Suprapubic skin (tissue), 4 donors: ENCODE measurements at regions not wholly inside any gene's neighbourhood (a gene's known extent, or its start where the extent isn't known, plus 50 kb on each side); places are given as distances from the start of the nearest gene placed in this dataset.

Source experiments
- CTCF ChIP-seq, 2 donors: fragments of 200-600 bp in 1 of 2; fragments of 450-650 bp in 1 of 2; sonication (generic) in 1 of 2; IDR thresholded peaks; one replicate each; pipeline ENCODE4 v1.5.1; 2016 to 2019; ENCODE audit warnings: antibody characterized with exemption in 2 of 2, mild to moderate bottlenecking in 1 of 2, moderate library complexity in 1 of 2
- EP300 ChIP-seq: sonication (generic); formaldehyde crosslinking; IDR thresholded peaks from one replicate; pipeline ENCODE4 v1.6.1; 2017; ENCODE audit warnings: antibody characterized with exemption
- POLR2A ChIP-seq, 2 donors: fragments of 450-650 bp; IDR thresholded peaks; one replicate each; pipeline ENCODE4 v1.6.1; 2017; ENCODE audit warnings: antibody characterized with exemption in 2 of 2, mild to moderate bottlenecking in 2 of 2, moderate library complexity in 2 of 2
- POLR2AphosphoS5 ChIP-seq, 3 donors: sonication (generic); formaldehyde crosslinking; IDR thresholded peaks; one replicate each; pipeline ENCODE4 v1.6.1; 2017; ENCODE audit warnings: antibody characterized with exemption in 3 of 3

- TF ChIP-seq CTCF (IDR thresholded peaks at IDR 0.05): no peak
- no peak for TF ChIP-seq POLR2A (IDR thresholded peaks at IDR 0.05)
- no peak for TF ChIP-seq POLR2AphosphoS5 (IDR thresholded peaks at IDR 0.05)
- TF ChIP-seq EP300: no peak
These were observed 128.3 kb downstream of the CRLF3 start for GRCh38 chr17:30696234-30696633.
